Right atrium auricular region (tissue), 2 donors: ENCODE measurements at regions not wholly inside any gene's neighbourhood (a gene's known extent, or its start where the extent isn't known, plus 50 kb on each side); places are given as distances from the start of the nearest gene placed in this dataset.

Experiments used
- DNase-seq: peaks from one replicate; pipeline ENCODE4 v3.0.0-alpha.2; 2019; ENCODE audit warnings: low spot score
- H3K27ac ChIP-seq, 2 donors: fragments of 200-600 bp; sonication (generic); 1 replicate in 1 of 2; 2 replicates in 1 of 2; pipeline ENCODE4 v1.5.1; 2016 to 2019
- H3K27me3 ChIP-seq, 2 donors: fragments of 200-600 bp; sonication (generic); one replicate each; pipeline versions ENCODE4 v1.5.1 to v1.6.0; 2017 to 2019
- H3K36me3 ChIP-seq: fragments of 200-600 bp; sonication (generic); one replicate; pipeline ENCODE4 v1.5.1; 2016
- H3K4me1 ChIP-seq, 2 donors: fragments of 200-600 bp; sonication (generic); one replicate each; pipeline versions ENCODE4 v1.5.1 to v1.6.0; 2017 to 2019
- H3K4me3 ChIP-seq, 2 donors: fragments of 200-600 bp; sonication (generic); 1 replicate in 1 of 2; 2 replicates in 1 of 2; pipeline ENCODE4 v1.5.1; 2017 to 2019; ENCODE audit warnings: mild to moderate bottlenecking in 1 of 2, moderate library complexity in 1 of 2
- H3K9me3 ChIP-seq, 2 donors: fragments of 200-600 bp; sonication (generic); one replicate each; pipeline ENCODE4 v1.5.1; 2019
- CTCF ChIP-seq, 2 donors: fragments of 200-600 bp; sonication (generic); IDR thresholded peaks; one replicate each; pipeline ENCODE4 v1.5.1; 2019; ENCODE audit warnings: antibody characterized with exemption in 2 of 2

GRCh38 chr5:18102733-18103132 lies 468.5 kb downstream of the TAF11L14 start:
- no peak for DNase-seq
- Histone ChIP-seq H3K27ac (no peak overlapping the region), H3K4me3 (no peak overlapping the region), H3K4me1 (no peaks in the 10 kb centered on the region), H3K9me3 (no peaks in the 10 kb centered on the region), H3K36me3 (no peaks in the 10 kb centered on the region), H3K27me3 (no peaks in the 10 kb centered on the region)
- TF ChIP-seq CTCF (IDR thresholded peaks at IDR 0.05): no peak

- Histone ChIP-seq H3K4me1 (no peaks in the 10 kb centered on the region), H3K9me3 (no peaks in the 10 kb centered on the region), H3K27ac (no peak overlapping the region), H3K27me3 (no peaks in the 10 kb centered on the region), H3K36me3 (no peaks in the 10 kb centered on the region), H3K4me3 (no peak overlapping the region)
- TF ChIP-seq CTCF (IDR thresholded peaks at IDR 0.05): no peak
- no peak for DNase-seq
Measured at GRCh38 chr5:18105449-18105848, 471.2 kb downstream of the TAF11L14 start.

- no peak overlapping the region for H3K4me3 ChIP-seq
- no peaks in the 10 kb centered on the region for H3K9me3 ChIP-seq
- no peaks in the 10 kb centered on the region for H3K4me1 ChIP-seq
- DNase-seq: no peak
- no peaks in the 10 kb centered on the region for H3K36me3 ChIP-seq
- TF ChIP-seq CTCF (IDR thresholded peaks at IDR 0.05): no peak
- H3K27me3 ChIP-seq: no peaks in the 10 kb centered on the region
- H3K27ac ChIP-seq: no peak overlapping the region
Measured at GRCh38 chr5:18111906-18112465, 477.7 kb downstream of the TAF11L14 start.

- H3K9me3 ChIP-seq: no peaks in the 10 kb centered on the region
- H3K27ac ChIP-seq: no peak overlapping the region
- DNase-seq: no peak
- H3K4me3 ChIP-seq: no peak overlapping the region
- TF ChIP-seq CTCF (IDR thresholded peaks at IDR 0.05): no peak
- no peaks in the 10 kb centered on the region for H3K27me3 ChIP-seq
- no peaks in the 10 kb centered on the region for H3K36me3 ChIP-seq
- no peaks in the 10 kb centered on the region for H3K4me1 ChIP-seq
Measured at GRCh38 chr5:18113721-18114120, 479.5 kb downstream of the TAF11L14 start.

GRCh38 chr5:18114151-18114757 lies 480.0 kb downstream of the TAF11L14 start:
- Histone ChIP-seq H3K4me3 (no peak overlapping the region), H3K4me1 (no peaks in the 10 kb centered on the region), H3K27me3 (no peaks in the 10 kb centered on the region), H3K9me3 (no peaks in the 10 kb centered on the region), H3K27ac (no peak overlapping the region), H3K36me3 (no peaks in the 10 kb centered on the region)
- TF ChIP-seq CTCF (IDR thresholded peaks at IDR 0.05): no peak
- DNase-seq: no peak

- Histone ChIP-seq H3K36me3 (no peaks in the 10 kb centered on the region), H3K27me3 (no peaks in the 10 kb centered on the region), H3K4me1 (no peaks in the 10 kb centered on the region), H3K27ac (no peak overlapping the region), H3K4me3 (no peak overlapping the region), H3K9me3 (no peaks in the 10 kb centered on the region)
- TF ChIP-seq CTCF (IDR thresholded peaks at IDR 0.05): no peak
- DNase-seq: no peak
Measured at GRCh38 chr5:18117968-18118367, 483.7 kb downstream of the TAF11L14 start.
